Prostate gland (tissue), 2 donors: ENCODE measurements at regions not wholly inside any gene's neighbourhood (a gene's known extent, or its start where the extent isn't known, plus 50 kb on each side); places are given as distances from the start of the nearest gene placed in this dataset.

Experiments
- POLR2A ChIP-seq: fragments of 450-650 bp; IDR thresholded peaks from one replicate; pipeline ENCODE4 v1.6.1; 2016; ENCODE audit warnings: antibody characterized with exemption, mild to moderate bottlenecking
- TF ChIP-seq, protein P1 (sequence below), 4 experiments: fragments of 200-600 bp in 2 of 4; fragments of 450-650 bp in 2 of 4; sonication (generic) in 2 of 4; IDR thresholded peaks; 1 replicate in 3 of 4; 2 replicates in 1 of 4; pipeline ENCODE4 v1.5.1; 2016 to 2019; ENCODE audit warnings: antibody characterized with exemption in 4 of 4, mild to moderate bottlenecking in 2 of 4, moderate library complexity in 2 of 4

DNA sequence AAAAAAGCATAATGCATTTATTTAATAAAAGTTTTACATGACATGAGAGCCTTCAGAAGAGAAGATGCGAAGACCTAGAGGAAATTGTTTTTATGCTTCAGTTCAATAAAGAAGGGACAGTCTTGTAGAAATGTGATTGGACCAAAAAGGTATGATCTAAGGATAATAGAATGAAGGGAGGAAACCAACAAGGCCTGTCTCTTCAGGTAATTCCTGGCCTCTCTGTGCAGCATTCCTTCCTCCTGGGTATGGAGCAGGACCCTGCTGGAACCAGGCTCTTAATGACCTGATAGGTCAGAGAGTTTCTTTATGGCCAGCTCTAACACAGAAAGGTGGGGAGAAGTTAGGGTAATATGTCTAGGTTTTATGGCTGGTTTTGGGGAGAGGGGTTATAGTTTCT, 162.8 kb upstream of the HEY2 start:
- TF ChIP-seq, protein P1, sequence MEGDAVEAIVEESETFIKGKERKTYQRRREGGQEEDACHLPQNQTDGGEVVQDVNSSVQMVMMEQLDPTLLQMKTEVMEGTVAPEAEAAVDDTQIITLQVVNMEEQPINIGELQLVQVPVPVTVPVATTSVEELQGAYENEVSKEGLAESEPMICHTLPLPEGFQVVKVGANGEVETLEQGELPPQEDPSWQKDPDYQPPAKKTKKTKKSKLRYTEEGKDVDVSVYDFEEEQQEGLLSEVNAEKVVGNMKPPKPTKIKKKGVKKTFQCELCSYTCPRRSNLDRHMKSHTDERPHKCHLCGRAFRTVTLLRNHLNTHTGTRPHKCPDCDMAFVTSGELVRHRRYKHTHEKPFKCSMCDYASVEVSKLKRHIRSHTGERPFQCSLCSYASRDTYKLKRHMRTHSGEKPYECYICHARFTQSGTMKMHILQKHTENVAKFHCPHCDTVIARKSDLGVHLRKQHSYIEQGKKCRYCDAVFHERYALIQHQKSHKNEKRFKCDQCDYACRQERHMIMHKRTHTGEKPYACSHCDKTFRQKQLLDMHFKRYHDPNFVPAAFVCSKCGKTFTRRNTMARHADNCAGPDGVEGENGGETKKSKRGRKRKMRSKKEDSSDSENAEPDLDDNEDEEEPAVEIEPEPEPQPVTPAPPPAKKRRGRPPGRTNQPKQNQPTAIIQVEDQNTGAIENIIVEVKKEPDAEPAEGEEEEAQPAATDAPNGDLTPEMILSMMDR (IDR thresholded peaks at IDR 0.05): no peak
- no peak for TF ChIP-seq POLR2A
